NCI-H1694 (cell line): ENCODE measurements at regions not wholly inside any gene's neighbourhood (a gene's known extent, or its start where the extent isn't known, plus 50 kb on each side); places are given as distances from the start of the nearest gene placed in this dataset.

Source experiments
- DNase-seq: peaks from one replicate; lab custom pipeline; 2025; lab: John Stamatoyannopoulos, UW

DNA sequence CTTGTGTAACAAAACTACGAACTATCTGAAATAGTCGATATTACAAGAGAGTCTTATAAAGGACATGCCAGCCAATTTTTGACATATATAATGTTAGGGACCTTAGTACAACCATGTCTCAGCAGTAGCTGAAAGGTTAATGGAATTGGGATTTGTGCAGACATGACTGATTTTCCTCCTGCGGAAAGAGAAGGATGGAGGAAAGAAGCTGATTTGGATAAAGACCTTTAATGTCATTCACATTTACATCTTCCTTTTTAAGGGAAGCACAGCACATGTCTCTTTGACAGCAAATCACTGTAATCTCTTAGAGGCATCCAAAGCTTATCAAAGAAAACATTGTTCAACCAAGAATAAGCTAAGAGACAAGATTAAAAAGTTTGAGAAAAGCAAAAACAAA, 1976.2 kb upstream of the IGFBP7 start:
- no peak for DNase-seq

- DNase-seq = no peak
Measured at GRCh38 chr4:59091146-59092142, 1981.3 kb upstream of the IGFBP7 start.

GRCh38 chr4:59094505-59094904, 1984.3 kb upstream of the IGFBP7 start:
- no peak for DNase-seq

DNA sequence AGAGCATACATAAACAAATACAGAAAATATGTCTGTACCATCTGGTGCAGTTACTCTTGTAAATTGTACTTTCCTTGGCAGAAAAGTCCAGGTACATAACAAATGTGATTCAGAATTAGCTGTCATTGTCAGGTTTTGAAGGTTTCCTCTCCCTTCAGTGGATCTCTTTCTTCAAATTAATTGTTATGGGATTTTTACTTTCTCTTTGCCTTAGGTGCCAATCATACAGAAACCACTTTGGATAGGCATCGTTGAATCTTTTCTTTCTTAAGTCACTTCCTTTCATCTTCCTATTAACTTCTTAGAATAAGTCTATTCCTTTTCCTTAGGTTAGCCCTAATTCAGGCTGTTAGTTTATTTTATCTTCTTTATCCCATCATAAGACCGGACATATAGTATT, 1992.1 kb upstream of the IGFBP7 start:
- DNase-seq = no peak

GRCh38 chr4:59120287-59120814, 2010.2 kb upstream of the IGFBP7 start:
- DNase-seq = no peak

GRCh38 chr4:59122626-59123025, 2012.4 kb upstream of the IGFBP7 start:
- peak; percentile 1 for DNase-seq

DNA sequence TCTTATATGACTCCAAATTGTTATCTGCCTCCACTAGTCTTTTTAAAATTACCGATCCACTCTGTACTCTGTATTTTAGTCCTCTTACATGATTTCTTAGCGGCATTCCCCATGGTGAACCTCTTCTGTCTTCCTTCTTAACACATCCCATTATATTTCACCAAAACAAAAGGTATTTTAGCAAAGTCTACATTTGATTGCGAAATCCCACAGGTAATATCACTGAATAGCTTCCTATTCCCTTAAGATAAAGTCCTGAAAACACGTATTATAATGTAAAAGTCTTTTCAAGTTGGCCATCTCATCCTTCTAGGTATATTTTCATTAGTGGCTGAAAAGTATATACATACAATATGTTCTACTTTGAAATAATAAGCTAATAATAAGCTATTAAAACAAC, 2016.0 kb upstream of the IGFBP7 start:
- no peak for DNase-seq

DNA sequence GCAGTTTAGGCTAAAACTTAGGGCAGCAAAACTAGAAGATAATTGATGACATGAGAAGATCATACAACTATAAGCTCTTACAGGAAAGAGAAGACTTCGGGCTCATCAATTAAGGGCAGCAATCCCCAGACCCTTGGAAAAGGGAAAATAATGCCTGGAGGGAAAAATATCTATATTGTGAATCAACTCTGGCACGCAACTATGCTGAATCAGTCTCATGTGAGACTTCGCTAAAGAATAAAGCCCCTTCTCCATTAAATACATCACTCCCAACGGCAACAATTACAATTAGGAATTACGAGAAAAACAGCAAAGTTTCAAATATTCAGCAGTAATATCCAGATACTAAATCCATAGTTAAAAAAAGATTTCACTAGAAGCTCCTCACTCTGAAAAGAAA, 2016.8 kb upstream of the IGFBP7 start:
- DNase-seq = no peak

DNA sequence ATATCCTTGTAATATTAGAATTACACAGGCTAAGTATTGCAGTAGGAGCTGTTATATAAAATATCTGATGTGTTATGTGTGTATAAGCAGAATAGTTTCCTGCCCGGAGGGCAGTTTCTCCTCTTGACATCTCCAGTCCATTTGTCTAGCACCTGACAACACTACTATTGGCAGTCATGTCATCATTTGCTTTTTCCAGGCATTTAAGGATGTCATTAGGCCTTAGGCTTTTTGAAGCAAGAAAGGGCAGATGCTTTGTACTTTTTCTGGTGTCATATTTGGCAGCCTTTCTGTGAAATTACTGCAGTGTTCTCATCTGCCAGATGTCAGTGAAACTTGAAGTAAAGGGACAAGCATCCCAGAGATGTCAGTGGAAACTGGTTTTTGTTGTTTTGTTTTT, 2017.6 kb upstream of the IGFBP7 start:
- peak; percentile 9 for DNase-seq

DNA sequence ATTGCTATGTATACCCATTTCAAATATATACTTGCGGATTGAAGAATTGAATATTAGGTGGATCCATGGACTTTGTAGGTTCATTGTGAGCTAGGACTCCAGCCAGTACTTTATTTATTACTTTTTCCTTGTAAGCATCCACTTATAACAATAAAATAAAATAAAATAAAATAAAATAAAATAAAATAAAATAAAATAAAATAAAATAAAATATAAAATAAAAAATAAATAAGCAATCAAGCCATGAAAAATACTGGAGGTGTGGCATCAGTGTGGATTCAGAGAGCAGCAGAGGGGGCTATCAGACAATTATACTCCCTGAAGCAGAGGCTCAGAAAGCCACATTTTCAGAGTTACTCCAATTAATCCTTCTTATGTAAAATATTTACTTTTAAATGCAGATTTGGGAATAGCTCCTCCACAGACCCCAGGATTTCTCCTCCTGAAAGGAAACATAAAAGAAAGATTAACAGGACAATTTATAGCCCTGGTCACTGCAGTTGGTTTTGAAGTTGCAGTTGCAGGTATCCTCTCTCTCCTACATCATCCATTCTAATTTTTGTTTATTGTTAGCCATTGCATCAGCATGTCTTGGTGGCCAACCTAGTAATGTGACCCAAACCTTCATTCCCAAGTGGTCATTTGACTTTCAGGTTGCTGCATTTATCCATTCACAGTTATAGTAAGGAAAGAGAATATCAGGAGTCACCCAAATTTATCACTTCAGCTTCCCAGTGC, 2025.2 kb upstream of the IGFBP7 start:
- no peak for DNase-seq

DNA sequence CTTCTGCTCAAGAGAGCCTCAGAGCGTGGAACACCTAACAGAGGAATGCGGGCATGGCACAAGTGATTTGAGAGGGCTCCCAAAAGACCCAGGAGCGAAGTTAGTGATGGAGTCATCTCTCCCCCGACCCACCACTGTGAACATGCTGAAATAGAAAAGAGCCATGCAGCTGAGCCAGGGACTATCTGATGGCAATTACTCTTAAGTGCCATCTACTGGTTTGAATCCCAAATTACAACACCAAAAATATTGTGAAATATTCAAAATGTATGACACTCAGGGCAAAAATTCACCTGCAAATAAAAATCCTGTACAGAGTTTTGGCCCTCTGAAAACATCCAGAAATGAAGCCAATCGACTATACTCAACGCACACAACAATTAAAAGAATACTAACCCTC, 2038.9 kb upstream of the ADGRL3 start:
- DNase-seq = no peak

DNA sequence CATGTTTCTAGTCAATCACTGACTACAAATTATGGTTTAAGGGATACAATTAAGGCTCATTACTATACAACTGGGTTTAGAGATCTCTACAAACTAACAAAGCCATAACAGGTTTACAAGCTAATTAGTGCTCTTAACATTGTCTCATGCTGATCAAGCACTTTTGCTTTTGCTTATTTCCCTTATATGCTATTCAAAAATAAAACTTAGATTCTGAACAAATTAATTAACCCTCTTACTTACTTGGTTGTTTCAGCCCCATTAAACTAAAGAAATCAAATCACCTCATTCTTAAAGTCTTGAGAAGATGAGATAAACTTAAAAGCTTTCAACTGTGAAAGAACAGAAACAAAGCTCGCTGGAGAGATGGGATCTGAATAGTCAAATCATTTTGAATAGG, 2024.5 kb upstream of the ADGRL3 start:
- DNase-seq = no peak

- no peak for DNase-seq
Measured at GRCh38 chr4:59179372-59179771, 2020.8 kb upstream of the ADGRL3 start.

DNA sequence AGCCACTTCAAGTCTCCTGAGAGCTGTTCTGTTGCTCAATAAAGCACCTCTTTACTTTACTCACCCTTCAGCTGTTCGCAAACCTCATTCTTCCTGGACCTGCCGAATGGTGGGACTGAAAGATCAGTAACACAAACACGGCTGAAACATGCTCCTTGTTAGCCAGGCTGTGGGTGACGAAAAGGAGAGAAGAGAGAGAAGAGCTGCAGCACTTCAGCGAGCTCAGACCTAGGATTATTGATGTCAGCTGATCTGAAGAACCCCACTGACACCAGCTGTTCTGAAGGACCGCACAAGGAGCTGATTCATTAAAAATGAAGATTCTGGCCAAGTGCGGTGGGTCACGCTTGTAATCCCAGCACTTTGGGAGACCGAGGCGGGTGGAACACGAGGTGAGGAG, 2020.0 kb upstream of the ADGRL3 start:
- no peak for DNase-seq

- no peak for DNase-seq
Measured at GRCh38 chr4:59180969-59181368, 2019.2 kb upstream of the ADGRL3 start.

- no peak for DNase-seq
Measured at GRCh38 chr4:59195839-59196238, 2004.3 kb upstream of the ADGRL3 start.

DNA sequence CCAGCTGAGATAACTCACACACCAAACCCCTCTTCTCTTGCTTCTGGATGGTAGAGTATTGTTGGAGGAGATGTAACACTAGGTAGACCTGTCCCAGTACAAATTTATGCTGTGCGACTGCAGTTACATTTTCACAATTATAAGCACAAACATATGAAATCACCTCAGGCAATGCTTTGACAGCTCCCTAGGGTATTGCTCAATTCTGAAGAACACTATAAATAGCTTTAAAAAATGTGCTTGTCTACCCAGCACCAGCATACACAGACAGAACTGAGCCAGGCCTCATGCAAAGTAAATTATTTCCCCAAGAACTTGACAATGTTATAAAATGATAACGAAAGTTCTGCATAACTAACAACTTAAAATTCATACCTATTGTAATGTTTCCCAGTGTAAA, 1999.1 kb upstream of the ADGRL3 start:
- DNase-seq = no peak

DNA sequence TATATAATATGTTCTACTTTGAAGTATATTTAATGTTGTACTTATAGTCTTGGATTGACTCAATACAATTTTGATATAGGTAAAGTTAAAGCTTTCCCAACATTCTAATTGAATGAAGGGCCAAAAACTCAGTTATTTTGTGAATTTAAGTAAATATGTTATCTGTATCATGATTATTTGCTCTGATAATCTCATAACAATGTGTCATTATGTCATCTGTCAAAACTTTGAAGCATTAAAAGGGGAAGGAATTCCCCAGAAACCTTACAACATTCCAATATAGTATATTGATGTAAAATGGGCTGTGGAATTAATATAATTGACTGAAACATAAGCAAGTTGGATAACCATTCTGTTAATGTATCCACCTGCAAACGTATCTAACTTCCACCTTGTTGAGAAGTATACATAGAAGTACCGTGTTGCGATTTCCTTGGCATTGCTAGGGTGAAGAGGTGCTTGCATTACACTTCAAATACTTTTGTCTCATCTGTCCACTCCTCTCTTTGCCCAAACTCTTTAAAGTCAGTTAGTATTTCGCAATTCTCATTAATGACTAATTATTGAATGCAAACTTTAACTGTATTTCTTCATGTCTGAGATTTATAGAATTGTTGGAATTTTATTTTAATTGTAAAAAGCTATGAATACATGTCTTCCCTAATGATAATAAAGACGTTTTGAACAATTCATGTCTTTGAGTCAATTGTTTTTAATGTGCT, 1982.1 kb upstream of the ADGRL3 start:
- no peak for DNase-seq

GRCh38 chr4:59222221-59222620, 1977.9 kb upstream of the ADGRL3 start:
- no peak for DNase-seq

- DNase-seq = no peak
Measured at GRCh38 chr4:59223292-59223941, 1976.7 kb upstream of the ADGRL3 start.

DNA sequence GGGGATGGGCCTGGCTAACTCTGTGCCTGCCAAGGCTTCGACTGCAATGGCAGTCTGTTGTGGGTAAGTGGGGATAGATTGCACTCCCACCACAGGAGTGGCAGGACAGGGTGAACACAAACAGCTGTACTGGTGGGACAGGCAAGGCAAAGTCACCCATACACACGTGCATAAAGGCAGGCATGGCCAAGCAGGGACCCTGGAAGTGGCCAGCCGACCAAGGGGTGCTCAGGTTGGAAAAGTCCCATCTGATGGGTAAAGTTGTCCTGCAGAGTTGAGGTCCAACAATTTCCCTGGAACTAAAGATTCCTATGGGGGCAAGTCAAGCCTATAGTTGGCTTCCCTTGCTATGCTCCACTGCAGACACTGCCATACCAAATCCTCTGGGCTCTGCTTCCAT, 1961.9 kb upstream of the ADGRL3 start:
- DNase-seq = no peak

GRCh38 chr4:59240011-59240410, 1960.1 kb upstream of the ADGRL3 start:
- DNase-seq = no peak
